GM12892 (cell line): ENCODE measurements at regions not wholly inside any gene's neighbourhood (a gene's known extent, or its start where the extent isn't known, plus 50 kb on each side); places are given as distances from the start of the nearest gene placed in this dataset.

Source experiments
- POLR2A ChIP-seq: IDR thresholded peaks from 2 replicates; pipeline ENCODE4 v1.6.1; 2011; ENCODE audit warnings: low read depth, low read length, control low read depth
- POLR2AphosphoS5 ChIP-seq: IDR thresholded peaks from 2 replicates; pipeline ENCODE4 v1.6.1; 2011; ENCODE audit warnings: low read depth, low read length, control low read depth
- TAF1 ChIP-seq: IDR thresholded peaks from 2 replicates; pipeline ENCODE4 v1.6.1; 2011; ENCODE audit warnings: low read depth, mild to moderate bottlenecking, control low read depth, low read length, borderline replicate concordance

- TF ChIP-seq TAF1 (no peak), POLR2AphosphoS5 (no peak), POLR2A (no peak)
These were observed 780.2 kb downstream of the BRD1 start for GRCh38 chr22:49047447-49047846.
